Central memory CD8-positive, alpha-beta T cell (primary cell): ENCODE measurements at regions not wholly inside any gene's neighbourhood (a gene's known extent, or its start where the extent isn't known, plus 50 kb on each side); places are given as distances from the start of the nearest gene placed in this dataset.
"Not testable (repeated sequence)": the region's sequence is repeated elsewhere in the genome, so short reads cannot be mapped to it uniquely, and the experiment has no call there.

Experiments
- ATAC-seq: fragments of 150-1000 bp; cut with Tn5 transposase; replicated peaks from 2 replicates; pipeline ENCODE4 v1.10.0; 2022; ENCODE audit warnings: mild to moderate bottlenecking, moderate FRiP score, moderate number of reproducible peaks; ENCODE audit not compliant: poor library complexity, severe bottlenecking; ENCODE audit errors: extremely low read depth
- DNase-seq, 2 donors: peaks; one replicate each; pipeline ENCODE4 v3.0.0; 2021; ENCODE audit warnings: low spot score in 2 of 2
- H3K27ac Mint-ChIP-seq: one replicate; pipeline ENCODE4 v1.8.0; 2022; ENCODE audit warnings: low read depth, mild to moderate bottlenecking, moderate library complexity, mixed read lengths
- H3K27me3 Mint-ChIP-seq: one replicate; pipeline ENCODE4 v1.8.0; 2022; ENCODE audit warnings: mixed read lengths
- H3K36me3 Mint-ChIP-seq: one replicate; pipeline ENCODE4 v1.8.0; 2022; ENCODE audit warnings: mild to moderate bottlenecking, moderate library complexity, mixed read lengths; ENCODE audit not compliant: insufficient read depth
- H3K4me1 Mint-ChIP-seq: one replicate; pipeline ENCODE4 v1.8.0; 2022; ENCODE audit warnings: mixed read lengths
- H3K4me3 Mint-ChIP-seq: one replicate; pipeline ENCODE4 v1.8.0; 2022; ENCODE audit warnings: mild to moderate bottlenecking, moderate library complexity, mixed read lengths
- H3K9me3 Mint-ChIP-seq: one replicate; pipeline ENCODE4 v1.8.0; 2022; ENCODE audit warnings: mixed read lengths

GRCh38 chr5:39696672-39697398 is 272.1 kb upstream of the DAB2 start:
- Mint-ChIP-seq H3K4me1 (no peaks in the 10 kb centered on the region), H3K27ac (no peak overlapping the region), H3K4me3 (no peak overlapping the region), H3K36me3 (no peaks in the 10 kb centered on the region), H3K9me3 (no peaks in the 10 kb centered on the region), H3K27me3 (peaks cover 24% of the 10 kb centered on the region)
- ATAC-seq = no peak
- DNase-seq = no peak

- no peak overlapping the region for H3K4me3 Mint-ChIP-seq
- H3K27me3 Mint-ChIP-seq = peaks cover 51% of the 10 kb centered on the region
- no peaks in the 10 kb centered on the region for H3K4me1 Mint-ChIP-seq
- no peaks in the 10 kb centered on the region for H3K9me3 Mint-ChIP-seq
- DNase-seq (no peak), ATAC-seq (no peak)
- no peaks in the 10 kb centered on the region for H3K36me3 Mint-ChIP-seq
- H3K27ac Mint-ChIP-seq = no peak overlapping the region
Measured at GRCh38 chr5:39691993-39692392, 267.2 kb upstream of the DAB2 start.

- Mint-ChIP-seq H3K27ac (no peak overlapping the region), H3K4me1 (no peaks in the 10 kb centered on the region), H3K36me3 (no peaks in the 10 kb centered on the region), H3K4me3 (no peak overlapping the region), H3K9me3 (no peaks in the 10 kb centered on the region), H3K27me3 (peaks cover 60% of the 10 kb centered on the region)
- DNase-seq = no peak
- no peak for ATAC-seq
Measured at GRCh38 chr5:39691136-39691535, 266.4 kb upstream of the DAB2 start.

GRCh38 chr5:39689919-39690318 is 265.1 kb upstream of the DAB2 start:
- H3K4me1 Mint-ChIP-seq = no peaks in the 10 kb centered on the region
- H3K36me3 Mint-ChIP-seq = no peaks in the 10 kb centered on the region
- no peak overlapping the region for H3K27ac Mint-ChIP-seq
- H3K4me3 Mint-ChIP-seq = no peak overlapping the region
- peaks cover 72% of the 10 kb centered on the region for H3K27me3 Mint-ChIP-seq
- ATAC-seq (no peak), DNase-seq (no peak)
- no peaks in the 10 kb centered on the region for H3K9me3 Mint-ChIP-seq

- not testable (repeated sequence) for H3K9me3 Mint-ChIP-seq, H3K4me3 Mint-ChIP-seq, H3K36me3 Mint-ChIP-seq, DNase-seq, ATAC-seq, H3K27ac Mint-ChIP-seq, H3K4me1 Mint-ChIP-seq
- H3K27me3 Mint-ChIP-seq = peaks cover 61% of the 10 kb centered on the region
Measured at GRCh38 chr5:39687924-39688323, 263.1 kb upstream of the DAB2 start.

GRCh38 chr5:39680213-39680612 is 255.4 kb upstream of the DAB2 start:
- H3K9me3 Mint-ChIP-seq = no peaks in the 10 kb centered on the region
- DNase-seq = no peak
- peaks cover 2% of the 10 kb centered on the region for H3K36me3 Mint-ChIP-seq
- H3K4me3 Mint-ChIP-seq = no peak overlapping the region
- H3K4me1 Mint-ChIP-seq = no peaks in the 10 kb centered on the region
- no peak for ATAC-seq
- peaks cover 49% of the 10 kb centered on the region for H3K27me3 Mint-ChIP-seq
- H3K27ac Mint-ChIP-seq = no peak overlapping the region

GRCh38 chr5:39678534-39678933 is 253.8 kb upstream of the DAB2 start:
- H3K36me3 Mint-ChIP-seq = peaks cover 2% of the 10 kb centered on the region
- DNase-seq = no peak
- peaks cover 47% of the 10 kb centered on the region for H3K27me3 Mint-ChIP-seq
- H3K4me3 Mint-ChIP-seq = no peak overlapping the region
- H3K27ac Mint-ChIP-seq = no peak overlapping the region
- ATAC-seq = no peak
- H3K9me3 Mint-ChIP-seq = no peaks in the 10 kb centered on the region
- H3K4me1 Mint-ChIP-seq = no peaks in the 10 kb centered on the region

- ATAC-seq (no peak), DNase-seq (no peak)
- Mint-ChIP-seq H3K27me3 (peaks cover 33% of the 10 kb centered on the region), H3K36me3 (peaks cover 2% of the 10 kb centered on the region), H3K4me3 (no peak overlapping the region), H3K4me1 (no peaks in the 10 kb centered on the region), H3K9me3 (no peaks in the 10 kb centered on the region), H3K27ac (no peak overlapping the region)
Measured at GRCh38 chr5:39675676-39676075, 250.9 kb upstream of the DAB2 start.

- Mint-ChIP-seq H3K9me3 (no peaks in the 10 kb centered on the region), H3K27me3 (peaks cover 21% of the 10 kb centered on the region)
Measured at GRCh38 chr5:39674209-39675082, 249.7 kb upstream of the DAB2 start.

GRCh38 chr5:39671561-39671961 is 246.8 kb upstream of the DAB2 start:
- DNase-seq (no peak), ATAC-seq (no peak)
- Mint-ChIP-seq H3K4me3 (no peak overlapping the region), H3K36me3 (no peaks in the 10 kb centered on the region), H3K27me3 (peaks cover 12% of the 10 kb centered on the region), H3K9me3 (no peaks in the 10 kb centered on the region), H3K27ac (no peak overlapping the region), H3K4me1 (no peaks in the 10 kb centered on the region)

More at GRCh38 chr5:39674209-39675082, 249.7 kb upstream of the DAB2 start:
- no peak overlapping the region for H3K27ac Mint-ChIP-seq
- ATAC-seq (no peak), DNase-seq (no peak)
- H3K36me3 Mint-ChIP-seq = peaks cover 2% of the 10 kb centered on the region
- no peak overlapping the region for H3K4me3 Mint-ChIP-seq
- no peaks in the 10 kb centered on the region for H3K4me1 Mint-ChIP-seq

GRCh38 chr5:39670955-39671354 is 246.2 kb upstream of the DAB2 start:
- H3K4me1 Mint-ChIP-seq = no peaks in the 10 kb centered on the region
- ATAC-seq (no peak), DNase-seq (no peak)
- no peak overlapping the region for H3K27ac Mint-ChIP-seq
- no peaks in the 10 kb centered on the region for H3K9me3 Mint-ChIP-seq
- H3K27me3 Mint-ChIP-seq = peaks cover 12% of the 10 kb centered on the region
- no peak overlapping the region for H3K4me3 Mint-ChIP-seq
- no peaks in the 10 kb centered on the region for H3K36me3 Mint-ChIP-seq

GRCh38 chr5:39670391-39670790 is 245.6 kb upstream of the DAB2 start:
- Mint-ChIP-seq H3K36me3 (no peaks in the 10 kb centered on the region), H3K9me3 (no peaks in the 10 kb centered on the region), H3K4me1 (no peaks in the 10 kb centered on the region), H3K27me3 (peaks cover 6% of the 10 kb centered on the region), H3K4me3 (no peak overlapping the region), H3K27ac (no peak overlapping the region)
- no peak for ATAC-seq
- no peak for DNase-seq

GRCh38 chr5:39668980-39669379 is 244.2 kb upstream of the DAB2 start:
- ATAC-seq (no peak), DNase-seq (no peak)
- Mint-ChIP-seq H3K4me1 (no peaks in the 10 kb centered on the region), H3K27ac (no peak overlapping the region), H3K4me3 (no peak overlapping the region), H3K27me3 (no peaks in the 10 kb centered on the region), H3K9me3 (no peaks in the 10 kb centered on the region), H3K36me3 (no peaks in the 10 kb centered on the region)
